GM12878 (cell line): ENCODE measurements at regions not wholly inside any gene's neighbourhood (a gene's known extent, or its start where the extent isn't known, plus 50 kb on each side); places are given as distances from the start of the nearest gene placed in this dataset.

Experiments used
- EZH2 ChIP-seq: IDR thresholded peaks from 2 replicates; pipeline ENCODE4 v1.6.1; 2012; ENCODE audit warnings: low read depth, mild to moderate bottlenecking, control low read depth, inconsistent platforms, low read length, borderline replicate concordance; ENCODE audit not compliant: control insufficient read depth
- MXI1 ChIP-seq: fragments of 150-350 bp; IDR thresholded peaks from 2 replicates; pipeline ENCODE4 v1.6.1; 2011; ENCODE audit warnings: low read depth, mild to moderate bottlenecking, inconsistent platforms, low read length, improper control_type of control experiment
- TF ChIP-seq, protein P1 (sequence below): IDR thresholded peaks from 2 replicates; pipeline ENCODE4 v1.6.1; 2012; ENCODE audit warnings: low read depth, low read length, improper control_type of control experiment

DNA sequence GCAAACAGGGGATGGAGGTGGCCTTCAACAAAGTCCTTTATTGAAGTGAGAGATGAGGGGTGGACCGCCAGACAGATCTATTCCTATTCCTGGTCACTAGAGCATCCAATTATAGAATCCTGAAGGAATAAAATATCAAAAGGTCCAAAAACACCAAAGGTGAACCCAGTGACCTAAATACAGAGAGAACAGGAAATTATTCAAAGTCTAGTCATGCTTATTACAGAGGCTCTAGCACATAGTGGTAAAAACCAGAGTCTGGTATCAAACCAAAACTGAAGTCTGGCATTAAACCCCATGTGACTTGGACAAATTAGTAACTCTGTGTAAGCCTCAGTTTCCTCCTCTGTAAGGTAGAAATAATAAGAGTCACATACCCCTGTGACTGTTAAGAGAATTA is 100.5 kb upstream of the SNX2 start:
- TF ChIP-seq, protein P1, sequence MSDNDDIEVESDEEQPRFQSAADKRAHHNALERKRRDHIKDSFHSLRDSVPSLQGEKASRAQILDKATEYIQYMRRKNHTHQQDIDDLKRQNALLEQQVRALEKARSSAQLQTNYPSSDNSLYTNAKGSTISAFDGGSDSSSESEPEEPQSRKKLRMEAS = no peak
- TF ChIP-seq EZH2 = no peak
- TF ChIP-seq MXI1 = no peak
